ENCODE measurements at regions not wholly inside any gene's neighbourhood (a gene's known extent, or its start where the extent isn't known, plus 50 kb on each side); places are given as distances from the start of the nearest gene placed in this dataset.

- no peak for TF ChIP-seq ZNF274 (IDR thresholded peaks at IDR 0.05; ENCODE audit: low read depth, low read length)
- TF ChIP-seq YY1 (IDR thresholded peaks at IDR 0.05; ENCODE audit: insufficient read depth, insufficient read length): no peak
- TF ChIP-seq SUZ12 (IDR thresholded peaks at IDR 0.05; ENCODE audit: extremely low read depth, insufficient read depth, insufficient read length): no peak
Measured at GRCh38 chr13:89627996-89628395, 1719.5 kb upstream of the MIR17HG start.
